NB4 (cell line): ENCODE measurements at regions not wholly inside any gene's neighbourhood (a gene's known extent, or its start where the extent isn't known, plus 50 kb on each side); places are given as distances from the start of the nearest gene placed in this dataset.

Experiments used
- CTCF ChIP-seq: IDR thresholded peaks from one replicate; pipeline ENCODE4 v1.5.1; 2012; ENCODE audit warnings: low read depth, low read length
- POLR2A ChIP-seq: IDR thresholded peaks from 2 replicates; pipeline ENCODE4 v1.6.1; 2011; ENCODE audit warnings: mild to moderate bottlenecking; ENCODE audit not compliant: insufficient read length; ENCODE audit errors: extremely low read depth

GRCh38 chr4:178288462-178288861 is 846.2 kb upstream of the AGA start:
- TF ChIP-seq CTCF, result no peak
- TF ChIP-seq POLR2A, result no peak
